ENCODE measurements at regions not wholly inside any gene's neighbourhood (a gene's known extent, or its start where the extent isn't known, plus 50 kb on each side); places are given as distances from the start of the nearest gene placed in this dataset.

GRCh38 chr13:82766732-82767321 is 1115.4 kb downstream of the SLITRK1 start:
- Histone ChIP-seq H3K27me3 (ENCODE audit: control insufficient read depth, insufficient read depth, low read length) (no peaks in the 10 kb centered on the region), H3K4me2 (ENCODE audit: low read length) (no peak overlapping the region), H3K79me2 (no peaks in the 10 kb centered on the region), H3K4me1 (no peaks in the 10 kb centered on the region), H3K27ac (no peak overlapping the region), H3K4me3 (ENCODE audit: low read depth, low read length) (no peak overlapping the region), H3K9ac (no peak overlapping the region), H3K9me3 (ENCODE audit: control insufficient read depth, low read length) (no peaks in the 10 kb centered on the region), H3K36me3 (ENCODE audit: control insufficient read depth, insufficient read depth, low read length) (no peaks in the 10 kb centered on the region), H2AFZ (no peak overlapping the region)
- TF ChIP-seq CTCF (IDR thresholded peaks at IDR 0.05): no peak

GRCh38 chr13:82758044-82758443 is 1124.2 kb downstream of the SLITRK1 start:
- no peaks in the 10 kb centered on the region for H3K36me3 ChIP-seq (ENCODE audit: control insufficient read depth, insufficient read depth, low read length)
- no peak overlapping the region for H2AFZ ChIP-seq
- no peaks in the 10 kb centered on the region for H3K4me1 ChIP-seq
- no peak overlapping the region for H3K4me2 ChIP-seq (ENCODE audit: low read length)
- H3K79me2 ChIP-seq: no peaks in the 10 kb centered on the region
- H3K27ac ChIP-seq: no peak overlapping the region
- no peak for TF ChIP-seq CTCF (IDR thresholded peaks at IDR 0.05)
- no peak overlapping the region for H3K4me3 ChIP-seq (ENCODE audit: low read depth, low read length)
- H3K9me3 ChIP-seq (ENCODE audit: control insufficient read depth, low read length): no peaks in the 10 kb centered on the region
- no peaks in the 10 kb centered on the region for H3K27me3 ChIP-seq (ENCODE audit: control insufficient read depth, insufficient read depth, low read length)
- no peak overlapping the region for H3K9ac ChIP-seq

- no peak overlapping the region for H3K27ac ChIP-seq
- H3K27me3 ChIP-seq (ENCODE audit: control insufficient read depth, insufficient read depth, low read length): no peaks in the 10 kb centered on the region
- H3K4me3 ChIP-seq (ENCODE audit: low read depth, low read length): no peak overlapping the region
- H3K36me3 ChIP-seq (ENCODE audit: control insufficient read depth, insufficient read depth, low read length): no peaks in the 10 kb centered on the region
- H3K4me2 ChIP-seq (ENCODE audit: low read length): no peak overlapping the region
- H3K9me3 ChIP-seq (ENCODE audit: control insufficient read depth, low read length): no peaks in the 10 kb centered on the region
- no peaks in the 10 kb centered on the region for H3K4me1 ChIP-seq
- no peak for TF ChIP-seq CTCF (IDR thresholded peaks at IDR 0.05)
- no peaks in the 10 kb centered on the region for H3K79me2 ChIP-seq
- H3K9ac ChIP-seq: no peak overlapping the region
- no peak overlapping the region for H2AFZ ChIP-seq
Measured at GRCh38 chr13:82751206-82751605, 1131.1 kb downstream of the SLITRK1 start.

GRCh38 chr13:82749551-82749950 is 1132.7 kb downstream of the SLITRK1 start:
- no peaks in the 10 kb centered on the region for H3K36me3 ChIP-seq (ENCODE audit: control insufficient read depth, insufficient read depth, low read length)
- no peaks in the 10 kb centered on the region for H3K27me3 ChIP-seq (ENCODE audit: control insufficient read depth, insufficient read depth, low read length)
- H3K9ac ChIP-seq: no peak overlapping the region
- H3K4me2 ChIP-seq (ENCODE audit: low read length): no peak overlapping the region
- H3K9me3 ChIP-seq (ENCODE audit: control insufficient read depth, low read length): no peaks in the 10 kb centered on the region
- TF ChIP-seq CTCF (IDR thresholded peaks at IDR 0.05): no peak
- H3K4me3 ChIP-seq (ENCODE audit: low read depth, low read length): no peak overlapping the region
- H2AFZ ChIP-seq: no peak overlapping the region
- H3K27ac ChIP-seq: no peak overlapping the region
- H3K4me1 ChIP-seq: no peaks in the 10 kb centered on the region
- H3K79me2 ChIP-seq: no peaks in the 10 kb centered on the region

GRCh38 chr13:82747958-82748357 is 1134.3 kb downstream of the SLITRK1 start:
- H3K4me3 ChIP-seq (ENCODE audit: low read depth, low read length): no peak overlapping the region
- no peak overlapping the region for H3K9ac ChIP-seq
- no peaks in the 10 kb centered on the region for H3K9me3 ChIP-seq (ENCODE audit: control insufficient read depth, low read length)
- H3K27me3 ChIP-seq (ENCODE audit: control insufficient read depth, insufficient read depth, low read length): no peaks in the 10 kb centered on the region
- no peak overlapping the region for H3K27ac ChIP-seq
- TF ChIP-seq CTCF (IDR thresholded peaks at IDR 0.05): no peak
- H3K79me2 ChIP-seq: no peaks in the 10 kb centered on the region
- no peaks in the 10 kb centered on the region for H3K36me3 ChIP-seq (ENCODE audit: control insufficient read depth, insufficient read depth, low read length)
- H3K4me2 ChIP-seq (ENCODE audit: low read length): no peak overlapping the region
- no peaks in the 10 kb centered on the region for H3K4me1 ChIP-seq
- no peak overlapping the region for H2AFZ ChIP-seq
